Right renal pelvis (tissue), 4 donors: ENCODE measurements at regions not wholly inside any gene's neighbourhood (a gene's known extent, or its start where the extent isn't known, plus 50 kb on each side); places are given as distances from the start of the nearest gene placed in this dataset.
"Not testable (repeated sequence)": the region's sequence is repeated elsewhere in the genome, so short reads cannot be mapped to it uniquely, and the experiment has no call there.

Experiments used
- DNase-seq, 4 donors: peaks; one replicate each; pipeline ENCODE4 v3.0.0-alpha.2; 2013; ENCODE audit warnings: low read depth in 4 of 4, low spot score in 3 of 4, missing footprints in 1 of 4

GRCh38 chr10:36030516-36030915 lies 388.4 kb upstream of the FZD8 start:
- no peak for DNase-seq

- DNase-seq = no peak
Measured at GRCh38 chr10:36026656-36027390, 384.7 kb upstream of the FZD8 start.

GRCh38 chr10:36026081-36026480 lies 384.0 kb upstream of the FZD8 start:
- no peak for DNase-seq

- DNase-seq = no peak
Measured at GRCh38 chr10:36023939-36024338, 381.8 kb upstream of the FZD8 start.

- DNase-seq = no peak
Measured at GRCh38 chr10:36021096-36021495, 379.0 kb upstream of the FZD8 start.

- DNase-seq = no peak
Measured at GRCh38 chr10:36019749-36020148, 377.7 kb upstream of the FZD8 start.

- no peak for DNase-seq
Measured at GRCh38 chr10:36018996-36019395, 376.9 kb upstream of the FZD8 start.

GRCh38 chr10:36017137-36017536 lies 375.0 kb upstream of the FZD8 start:
- no peak for DNase-seq

GRCh38 chr10:36007369-36007768 lies 365.3 kb upstream of the FZD8 start:
- DNase-seq = no peak

GRCh38 chr10:36003688-36004087 lies 361.6 kb upstream of the FZD8 start:
- DNase-seq = no peak

- no peak for DNase-seq
Measured at GRCh38 chr10:36003031-36003600, 361.0 kb upstream of the FZD8 start.

- no peak for DNase-seq
Measured at GRCh38 chr10:36002445-36002844, 360.3 kb upstream of the FZD8 start.

- DNase-seq = not testable (repeated sequence)
Measured at GRCh38 chr10:36000754-36001153, 358.7 kb upstream of the FZD8 start.

GRCh38 chr10:35998026-35998425 lies 355.9 kb upstream of the FZD8 start:
- no peak for DNase-seq

GRCh38 chr10:35995485-35995884 lies 353.4 kb upstream of the FZD8 start:
- DNase-seq = no peak

- DNase-seq = peak in 1 of 4 donors; percentile 7
Measured at GRCh38 chr10:35993591-35994515, 351.8 kb upstream of the FZD8 start.

GRCh38 chr10:35992107-35992506 lies 350.0 kb upstream of the FZD8 start:
- DNase-seq = no peak

- no peak for DNase-seq
Measured at GRCh38 chr10:35986756-35987502, 344.8 kb upstream of the FZD8 start.

- no peak for DNase-seq
Measured at GRCh38 chr10:35979116-35979515, 337.0 kb upstream of the FZD8 start.

- DNase-seq = not testable (repeated sequence)
Measured at GRCh38 chr10:35973912-35974591, 332.0 kb upstream of the FZD8 start.
